ENCODE measurements at regions not wholly inside any gene's neighbourhood (a gene's known extent, or its start where the extent isn't known, plus 50 kb on each side); places are given as distances from the start of the nearest gene placed in this dataset.

GRCh38 chr12:127428420-127428819 is 838.5 kb upstream of the TMEM132C start:
- Histone ChIP-seq H3K4me2 (ENCODE audit: low read depth, low read length, poor library complexity, severe bottlenecking) (no peak overlapping the region), H3K9ac (ENCODE audit: low read length) (no peak overlapping the region), H3K4me3 (ENCODE audit: low read length) (no peak overlapping the region)

GRCh38 chr12:127429551-127430285 is 837.3 kb upstream of the TMEM132C start:
- no peak overlapping the region for H3K9ac ChIP-seq (ENCODE audit: low read length)
- no peak overlapping the region for H3K4me2 ChIP-seq (ENCODE audit: low read depth, low read length, poor library complexity, severe bottlenecking)
- no peak overlapping the region for H3K27ac ChIP-seq (ENCODE audit: low read length)
- H3K4me3 ChIP-seq (ENCODE audit: low read length): no peak overlapping the region
- H3K79me2 ChIP-seq (ENCODE audit: low read length): no peaks in the 10 kb centered on the region
- no peak for DNase-seq
- no peak overlapping the region for H2AFZ ChIP-seq (ENCODE audit: low read length)
- H4K20me1 ChIP-seq (ENCODE audit: insufficient read depth, low read depth, low read length): no peaks in the 10 kb centered on the region
- no peaks in the 10 kb centered on the region for H3K27me3 ChIP-seq (ENCODE audit: low read length)
- H3K36me3 ChIP-seq (ENCODE audit: insufficient read depth, low read length): no peaks in the 10 kb centered on the region
- no peaks in the 10 kb centered on the region; the same call in 1 of the 2 replicates for H3K9me3 ChIP-seq (ENCODE audit: low read length)
- H3K4me1 ChIP-seq (ENCODE audit: low read length): no peaks in the 10 kb centered on the region
- no peaks in the 10 kb centered on the region for H3K9me2 ChIP-seq (replicated peaks; ENCODE audit: insufficient read depth, low read length)

More at GRCh38 chr12:127428420-127428819, 838.5 kb upstream of the TMEM132C start:
- no peaks in the 10 kb centered on the region; the same call in 1 of the 2 replicates for H3K9me3 ChIP-seq (ENCODE audit: low read length)
- no peaks in the 10 kb centered on the region for H3K27me3 ChIP-seq (ENCODE audit: low read length)
- H4K20me1 ChIP-seq (ENCODE audit: insufficient read depth, low read depth, low read length): no peaks in the 10 kb centered on the region
- DNase-seq: no peak
- no peak overlapping the region for H2AFZ ChIP-seq (ENCODE audit: low read length)
- H3K36me3 ChIP-seq (ENCODE audit: insufficient read depth, low read length): no peaks in the 10 kb centered on the region
- H3K27ac ChIP-seq (ENCODE audit: low read length): no peak overlapping the region
- no peaks in the 10 kb centered on the region for H3K4me1 ChIP-seq (ENCODE audit: low read length)
- H3K9me2 ChIP-seq (replicated peaks; ENCODE audit: insufficient read depth, low read length): no peaks in the 10 kb centered on the region
- no peaks in the 10 kb centered on the region for H3K79me2 ChIP-seq (ENCODE audit: low read length)

DNA sequence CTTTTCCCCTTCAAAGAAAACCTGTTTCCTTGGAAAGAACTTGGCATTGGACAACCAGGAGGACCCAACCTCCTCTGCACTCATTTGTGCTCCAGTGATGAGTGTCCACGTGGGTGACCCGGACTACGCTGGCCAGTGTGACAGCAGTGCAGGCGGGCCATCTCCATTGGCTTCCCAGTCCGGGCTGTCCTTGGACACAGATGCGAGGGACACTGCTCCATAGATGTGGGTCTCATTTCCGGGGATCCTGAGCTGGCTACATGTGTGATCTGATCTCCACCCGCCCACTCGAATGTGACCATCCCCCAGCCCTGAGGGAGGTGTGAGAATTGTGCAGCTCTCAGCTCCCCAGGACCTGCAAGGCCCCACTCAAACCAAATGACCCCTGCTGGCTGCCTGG is 836.6 kb upstream of the TMEM132C start:
- H3K27ac ChIP-seq (ENCODE audit: low read length): no peak overlapping the region
- no peaks in the 10 kb centered on the region for H3K79me2 ChIP-seq (ENCODE audit: low read length)
- DNase-seq: no peak
- H3K4me2 ChIP-seq (ENCODE audit: low read depth, low read length, poor library complexity, severe bottlenecking): no peak overlapping the region
- no peaks in the 10 kb centered on the region for H3K4me1 ChIP-seq (ENCODE audit: low read length)
- H3K27me3 ChIP-seq (ENCODE audit: low read length): no peaks in the 10 kb centered on the region
- H3K9ac ChIP-seq (ENCODE audit: low read length): no peak overlapping the region
- H3K9me3 ChIP-seq (ENCODE audit: low read length): no peaks in the 10 kb centered on the region; the same call in 1 of the 2 replicates
- no peaks in the 10 kb centered on the region for H3K9me2 ChIP-seq (replicated peaks; ENCODE audit: insufficient read depth, low read length)
- no peak overlapping the region for H3K4me3 ChIP-seq (ENCODE audit: low read length)
- no peaks in the 10 kb centered on the region for H3K36me3 ChIP-seq (ENCODE audit: insufficient read depth, low read length)
- no peak overlapping the region for H2AFZ ChIP-seq (ENCODE audit: low read length)
- no peaks in the 10 kb centered on the region for H4K20me1 ChIP-seq (ENCODE audit: insufficient read depth, low read depth, low read length)

GRCh38 chr12:127431177-127431576 is 835.8 kb upstream of the TMEM132C start:
- Histone ChIP-seq H3K9me2 (replicated peaks; ENCODE audit: insufficient read depth, low read length) (no peaks in the 10 kb centered on the region), H3K27ac (ENCODE audit: low read length) (no peak overlapping the region), H3K9me3 (ENCODE audit: low read length) (no peaks in the 10 kb centered on the region; the same call in 1 of the 2 replicates), H3K79me2 (ENCODE audit: low read length) (no peaks in the 10 kb centered on the region), H3K27me3 (ENCODE audit: low read length) (no peaks in the 10 kb centered on the region), H3K4me3 (ENCODE audit: low read length) (no peak overlapping the region), H3K4me1 (ENCODE audit: low read length) (no peaks in the 10 kb centered on the region), H3K9ac (ENCODE audit: low read length) (no peak overlapping the region), H3K4me2 (ENCODE audit: low read depth, low read length, poor library complexity, severe bottlenecking) (no peak overlapping the region), H4K20me1 (ENCODE audit: insufficient read depth, low read depth, low read length) (no peaks in the 10 kb centered on the region), H3K36me3 (ENCODE audit: insufficient read depth, low read length) (no peaks in the 10 kb centered on the region), H2AFZ (ENCODE audit: low read length) (no peak overlapping the region)
- no peak for DNase-seq

GRCh38 chr12:127431594-127431993 is 835.4 kb upstream of the TMEM132C start:
- Histone ChIP-seq H3K4me1 (ENCODE audit: low read length) (no peaks in the 10 kb centered on the region), H4K20me1 (ENCODE audit: insufficient read depth, low read depth, low read length) (no peaks in the 10 kb centered on the region), H3K4me2 (ENCODE audit: low read depth, low read length, poor library complexity, severe bottlenecking) (no peak overlapping the region), H3K9me2 (replicated peaks; ENCODE audit: insufficient read depth, low read length) (no peaks in the 10 kb centered on the region), H3K4me3 (ENCODE audit: low read length) (no peak overlapping the region), H3K9ac (ENCODE audit: low read length) (no peak overlapping the region), H3K79me2 (ENCODE audit: low read length) (no peaks in the 10 kb centered on the region), H2AFZ (ENCODE audit: low read length) (no peak overlapping the region), H3K36me3 (ENCODE audit: insufficient read depth, low read length) (no peaks in the 10 kb centered on the region), H3K27me3 (ENCODE audit: low read length) (no peaks in the 10 kb centered on the region), H3K27ac (ENCODE audit: low read length) (no peak overlapping the region), H3K9me3 (ENCODE audit: low read length) (no peaks in the 10 kb centered on the region; the same call in 1 of the 2 replicates)
- DNase-seq: no peak

- Histone ChIP-seq H3K4me3 (ENCODE audit: low read length) (no peak overlapping the region), H3K9ac (ENCODE audit: low read length) (no peak overlapping the region), H3K79me2 (ENCODE audit: low read length) (no peaks in the 10 kb centered on the region), H3K9me3 (ENCODE audit: low read length) (no peaks in the 10 kb centered on the region), H3K4me1 (ENCODE audit: low read length) (no peaks in the 10 kb centered on the region), H3K27me3 (ENCODE audit: low read length) (no peaks in the 10 kb centered on the region), H3K9me2 (replicated peaks; ENCODE audit: insufficient read depth, low read length) (no peaks in the 10 kb centered on the region), H4K20me1 (ENCODE audit: insufficient read depth, low read depth, low read length) (no peaks in the 10 kb centered on the region), H3K36me3 (ENCODE audit: insufficient read depth, low read length) (no peaks in the 10 kb centered on the region), H3K27ac (ENCODE audit: low read length) (no peak overlapping the region), H2AFZ (ENCODE audit: low read length) (no peak overlapping the region), H3K4me2 (ENCODE audit: low read depth, low read length, poor library complexity, severe bottlenecking) (no peak overlapping the region)
- no peak for DNase-seq
Measured at GRCh38 chr12:127435439-127435838, 831.5 kb upstream of the TMEM132C start.

DNA sequence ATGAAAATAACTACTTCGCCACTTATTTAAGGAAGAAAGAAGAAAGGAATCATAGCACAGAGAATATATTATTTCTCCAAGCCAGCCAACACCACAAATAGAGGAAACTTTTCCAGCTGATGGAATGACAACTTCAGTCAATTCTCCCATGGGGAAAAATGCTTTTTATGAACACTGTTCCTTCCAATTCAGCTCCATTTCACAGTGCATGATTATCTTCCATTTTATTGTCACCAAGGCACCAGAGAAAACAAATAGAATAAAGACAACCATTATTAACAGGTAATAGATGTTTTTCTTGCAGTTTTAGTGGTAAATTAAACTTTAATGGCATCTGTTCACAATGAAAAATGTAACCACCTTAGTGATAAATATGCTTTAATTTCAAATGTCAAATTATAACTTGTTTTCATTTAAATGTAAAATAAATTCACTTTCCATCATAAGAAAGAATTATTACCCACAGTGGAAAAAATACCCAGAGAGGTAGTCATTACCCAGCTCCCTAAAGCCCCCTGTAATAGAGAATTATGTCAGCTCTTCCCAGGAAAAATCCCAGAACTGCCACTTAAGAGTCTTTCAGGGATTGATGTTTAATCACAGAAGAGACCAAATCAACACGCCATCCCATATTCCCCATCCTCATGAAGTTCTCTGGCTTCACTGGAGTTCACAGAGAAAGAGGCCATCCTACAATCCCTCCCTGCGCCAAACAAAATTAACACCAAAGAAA is 828.3 kb upstream of the TMEM132C start:
- H3K27ac ChIP-seq (ENCODE audit: low read length): no peak overlapping the region
- no peak overlapping the region for H2AFZ ChIP-seq (ENCODE audit: low read length)
- H4K20me1 ChIP-seq (ENCODE audit: insufficient read depth, low read depth, low read length): no peaks in the 10 kb centered on the region
- H3K4me1 ChIP-seq (ENCODE audit: low read length): no peaks in the 10 kb centered on the region
- no peak overlapping the region for H3K9ac ChIP-seq (ENCODE audit: low read length)
- H3K9me3 ChIP-seq (ENCODE audit: low read length): no peaks in the 10 kb centered on the region
- no peaks in the 10 kb centered on the region for H3K36me3 ChIP-seq (ENCODE audit: insufficient read depth, low read length)
- no peaks in the 10 kb centered on the region for H3K27me3 ChIP-seq (ENCODE audit: low read length)
- no peak overlapping the region for H3K4me3 ChIP-seq (ENCODE audit: low read length)
- H3K79me2 ChIP-seq (ENCODE audit: low read length): no peaks in the 10 kb centered on the region
- H3K9me2 ChIP-seq (replicated peaks; ENCODE audit: insufficient read depth, low read length): no peaks in the 10 kb centered on the region
- H3K4me2 ChIP-seq (ENCODE audit: low read depth, low read length, poor library complexity, severe bottlenecking): no peak overlapping the region
- no peak for DNase-seq

DNA sequence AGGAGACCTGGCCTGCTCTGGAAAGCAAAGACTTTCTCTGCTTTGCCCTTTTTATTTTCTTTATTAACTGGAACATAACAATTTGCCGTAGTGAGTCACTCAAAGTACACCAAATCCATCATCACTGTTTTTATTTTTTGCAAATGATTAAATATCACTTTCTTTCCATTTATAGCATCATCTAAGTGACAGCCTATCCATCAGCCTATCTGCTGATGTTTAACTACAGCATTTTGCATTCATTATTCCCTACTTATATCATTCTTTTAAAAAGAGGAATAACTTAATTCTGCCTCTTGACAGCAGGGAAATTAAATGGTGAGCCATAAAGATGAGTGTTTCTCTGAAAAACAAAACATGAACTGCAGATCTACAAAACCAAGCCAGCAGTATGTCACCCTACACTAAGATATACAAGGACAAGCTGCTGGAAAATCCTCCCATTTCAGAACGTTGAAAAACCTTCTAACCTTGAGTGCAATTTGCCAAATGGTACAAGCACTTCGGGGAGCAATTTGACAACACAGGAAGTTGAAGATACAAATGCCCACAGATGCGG is 821.3 kb upstream of the TMEM132C start:
- H3K4me2 ChIP-seq (ENCODE audit: low read depth, low read length, poor library complexity, severe bottlenecking): no peak overlapping the region
- no peak overlapping the region for H3K9ac ChIP-seq (ENCODE audit: low read length)
- no peak overlapping the region for H3K4me3 ChIP-seq (ENCODE audit: low read length)
- no peak overlapping the region for H2AFZ ChIP-seq (ENCODE audit: low read length)
- H3K27me3 ChIP-seq (ENCODE audit: low read length): no peaks in the 10 kb centered on the region
- H3K27ac ChIP-seq (ENCODE audit: low read length): no peak overlapping the region
- H3K9me3 ChIP-seq (ENCODE audit: low read length): no peaks in the 10 kb centered on the region
- DNase-seq: no peak
- H3K36me3 ChIP-seq (ENCODE audit: insufficient read depth, low read length): no peaks in the 10 kb centered on the region
- H3K79me2 ChIP-seq (ENCODE audit: low read length): no peaks in the 10 kb centered on the region
- H4K20me1 ChIP-seq (ENCODE audit: insufficient read depth, low read depth, low read length): no peaks in the 10 kb centered on the region
- no peaks in the 10 kb centered on the region for H3K4me1 ChIP-seq (ENCODE audit: low read length)
- H3K9me2 ChIP-seq (replicated peaks; ENCODE audit: insufficient read depth, low read length): no peaks in the 10 kb centered on the region
